NB4 (cell line): ENCODE measurements at regions not wholly inside any gene's neighbourhood (a gene's known extent, or its start where the extent isn't known, plus 50 kb on each side); places are given as distances from the start of the nearest gene placed in this dataset.

Experiments used
- DNase-seq: peaks from one replicate; pipeline ENCODE4 v3.0.0; 2010; ENCODE audit warnings: low read depth
- H3K4me3 ChIP-seq: one replicate; pipeline ENCODE4 v1.5.1; 2011; ENCODE audit warnings: mild to moderate bottlenecking, low read depth, low read length, moderate library complexity
- CTCF ChIP-seq: IDR thresholded peaks from one replicate; pipeline ENCODE4 v1.5.1; 2012; ENCODE audit warnings: low read depth, low read length
- MAX ChIP-seq: IDR thresholded peaks from 2 replicates; pipeline ENCODE4 v1.6.1; 2011; ENCODE audit warnings: low read depth, low read length
- MYC ChIP-seq: IDR thresholded peaks from 2 replicates; pipeline ENCODE4 v1.6.1; 2011; ENCODE audit warnings: low read depth, low read length
- POLR2A ChIP-seq: IDR thresholded peaks from 2 replicates; pipeline ENCODE4 v1.6.1; 2011; ENCODE audit warnings: mild to moderate bottlenecking; ENCODE audit not compliant: insufficient read length; ENCODE audit errors: extremely low read depth

DNA sequence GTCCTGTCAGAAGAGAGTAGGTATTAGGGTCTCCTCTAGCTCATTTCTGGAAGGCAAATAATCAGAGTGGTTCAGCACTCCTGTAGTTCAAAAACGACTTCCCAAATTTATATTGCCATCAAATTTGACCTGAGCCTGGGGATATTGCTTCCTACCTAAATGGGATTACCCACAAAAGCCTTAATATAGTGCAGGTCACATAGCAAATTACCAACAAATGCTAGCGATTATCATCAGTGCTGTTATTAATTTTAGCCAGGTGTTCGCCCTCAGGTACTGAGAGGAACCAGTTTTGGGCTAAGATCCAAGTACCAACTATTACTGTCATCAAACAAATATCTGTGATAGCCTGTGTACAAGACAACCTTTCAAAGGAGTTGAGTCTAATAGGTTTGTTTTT is 661.8 kb upstream of the PTBP2 start:
- H3K4me3 ChIP-seq = no peak overlapping the region
- TF ChIP-seq POLR2A = no peak
- no peak for TF ChIP-seq MYC
- no peak for TF ChIP-seq CTCF
- no peak for TF ChIP-seq MAX
- no peak for DNase-seq

DNA sequence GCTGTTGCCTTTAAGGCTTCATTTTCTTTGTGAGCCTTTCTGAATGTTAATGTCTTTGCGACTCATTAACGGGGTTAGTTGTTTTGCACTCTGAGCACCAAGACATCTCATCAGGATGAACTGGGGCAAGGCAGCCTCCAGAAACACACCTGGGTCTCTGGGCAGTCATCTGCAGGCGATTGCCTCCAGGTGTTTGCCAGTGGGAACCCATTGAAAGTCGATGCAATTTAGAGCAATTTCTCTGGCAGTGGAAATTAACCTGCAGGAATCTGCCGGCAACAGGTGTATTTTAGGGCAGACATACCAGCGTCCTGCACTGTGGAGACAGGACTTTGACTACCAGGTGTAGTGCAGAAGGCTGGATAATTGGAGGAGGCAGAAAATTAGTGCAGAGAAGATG is 661.0 kb upstream of the PTBP2 start:
- DNase-seq = no peak
- no peak for TF ChIP-seq MYC
- no peak for TF ChIP-seq MAX
- no peak for TF ChIP-seq CTCF
- no peak for TF ChIP-seq POLR2A
- no peak overlapping the region for H3K4me3 ChIP-seq

- no peak for DNase-seq
- H3K4me3 ChIP-seq = no peak overlapping the region
- TF ChIP-seq MAX (no peak), POLR2A (no peak), MYC (no peak), CTCF (no peak)
These were observed 649.6 kb upstream of the PTBP2 start for GRCh38 chr1:96072021-96072420.

DNA sequence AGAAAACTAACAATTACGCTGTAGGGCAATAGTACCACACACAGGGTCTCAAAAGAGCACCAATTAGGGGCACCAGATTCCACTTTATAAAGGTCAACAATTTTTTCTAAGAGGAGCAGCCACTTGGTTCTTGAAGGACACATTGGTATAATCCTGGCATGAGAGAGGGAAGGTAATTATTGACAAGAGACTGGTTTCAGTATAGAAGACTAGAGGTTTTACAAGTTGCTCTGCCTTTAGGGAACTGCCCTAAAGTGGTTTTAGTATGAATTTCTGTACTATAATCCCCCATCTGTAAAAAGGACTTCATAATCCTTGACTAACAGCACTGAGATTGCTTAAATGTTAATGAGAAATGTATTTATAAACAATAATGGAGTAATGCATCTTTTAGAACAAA is 648.5 kb upstream of the PTBP2 start:
- H3K4me3 ChIP-seq = no peak overlapping the region
- TF ChIP-seq MYC (no peak), MAX (no peak), CTCF (no peak), POLR2A (no peak)
- DNase-seq = no peak

- H3K4me3 ChIP-seq = no peak overlapping the region
- TF ChIP-seq MYC = no peak
- TF ChIP-seq CTCF = no peak
- no peak for TF ChIP-seq POLR2A
- TF ChIP-seq MAX = no peak
- DNase-seq = no peak
These were observed 647.2 kb upstream of the PTBP2 start for GRCh38 chr1:96074422-96074821.

GRCh38 chr1:96074876-96075577 is 646.6 kb upstream of the PTBP2 start:
- DNase-seq = no peak
- no peak overlapping the region for H3K4me3 ChIP-seq
- TF ChIP-seq CTCF (no peak), POLR2A (no peak), MYC (no peak), MAX (no peak)
